Neural cell (in vitro differentiated cells): ENCODE measurements at regions not wholly inside any gene's neighbourhood (a gene's known extent, or its start where the extent isn't known, plus 50 kb on each side); places are given as distances from the start of the nearest gene placed in this dataset.

Experiments used
- H2AFZ ChIP-seq: fragments of 200-600, 300-800 bp; sonication (generic), shearing (Covaris generic); 2 replicates; pipeline ENCODE4 v1.6.0; 2014; ENCODE audit warnings: low read depth, mild to moderate bottlenecking, antibody characterized with exemption, low read length, moderate library complexity
- H3F3A ChIP-seq: fragments of 200-600 bp; shearing (Covaris generic); 2 replicates; pipeline ENCODE4 v1.6.1; 2016; ENCODE audit warnings: mild to moderate bottlenecking, moderate library complexity, mixed read lengths, antibody characterized with exemption, low read length; ENCODE audit not compliant: insufficient read depth, poor library complexity, severe bottlenecking
- H3K27ac ChIP-seq: fragments of 200-600, 300-800 bp; sonication (generic), shearing (Covaris generic); 2 replicates; pipeline ENCODE4 v1.5.1; 2014; ENCODE audit warnings: mild to moderate bottlenecking, low read length, moderate library complexity
- H3K27me3 ChIP-seq: fragments of 300-800, 200-600 bp; sonication (generic), shearing (Covaris generic); 2 replicates; pipeline ENCODE4 v1.6.0; 2014; ENCODE audit warnings: mild to moderate bottlenecking, low read depth, low read length, moderate library complexity; ENCODE audit not compliant: insufficient read depth
- H3K36me3 ChIP-seq: fragments of 300-800, 200-600 bp; sonication (generic), shearing (Covaris generic); 2 replicates; pipeline ENCODE4 v1.5.1; 2014; ENCODE audit warnings: mild to moderate bottlenecking, antibody characterized with exemption, low read length, moderate library complexity; ENCODE audit not compliant: insufficient read depth
- H3K4me2 ChIP-seq: fragments of 300-800, 200-600 bp; sonication (generic), shearing (Covaris generic); 2 replicates; pipeline ENCODE4 v1.6.0; 2014; ENCODE audit warnings: mild to moderate bottlenecking, low read length
- H3K4me3 ChIP-seq: fragments of 300-800, 200-600 bp; sonication (generic), shearing (Covaris generic); 2 replicates; pipeline ENCODE4 v1.5.1; 2014; ENCODE audit warnings: mild to moderate bottlenecking, low read length, moderate library complexity
- H3K79me2 ChIP-seq: fragments of 200-600 bp; shearing (Covaris generic); replicated peaks from 2 replicates; pipeline ENCODE4 v1.6.0; 2014; ENCODE audit warnings: mild to moderate bottlenecking, low read length, moderate library complexity; ENCODE audit not compliant: insufficient read depth
- H3K9ac ChIP-seq: fragments of 300-800, 200-600 bp; sonication (generic), shearing (Covaris generic); 2 replicates; pipeline ENCODE4 v1.6.1; 2016; ENCODE audit warnings: mild to moderate bottlenecking, low read length, mixed read lengths
- H3K9me2 ChIP-seq: fragments of 200-600 bp; shearing (Covaris generic); 2 replicates; pipeline ENCODE4 v1.6.1; 2016; ENCODE audit warnings: mild to moderate bottlenecking, low read length, mixed read lengths; ENCODE audit not compliant: insufficient read depth
- H3K9me3 ChIP-seq: fragments of 200-600, 300-800 bp; sonication (generic), shearing (Covaris generic); 2 replicates; pipeline ENCODE4 v1.6.1; 2016; ENCODE audit warnings: mild to moderate bottlenecking, mixed run types, low read length, moderate library complexity, mixed read lengths
- H4K20me1 ChIP-seq: fragments of 200-600 bp; shearing (Covaris generic); 2 replicates; pipeline ENCODE4 v1.6.1; 2016; ENCODE audit warnings: mild to moderate bottlenecking, mixed run types; ENCODE audit not compliant: insufficient read depth
- EP300 ChIP-seq: fragments of 450-650 bp; conservative IDR thresholded peaks from 2 replicates; pipeline ENCODE4 v1.6.1; 2014; ENCODE audit warnings: antibody characterized with exemption, mild to moderate bottlenecking, moderate library complexity; ENCODE audit not compliant: poor library complexity, severe bottlenecking
- EZH2 ChIP-seq: fragments of 200-600, 300-800 bp; shearing (Covaris generic), sonication (generic); IDR thresholded peaks from 2 replicates; pipeline ENCODE4 v1.6.1; 2014; ENCODE audit warnings: antibody characterized with exemption, low read length, borderline replicate concordance, mild to moderate bottlenecking; ENCODE audit not compliant: insufficient read depth, poor library complexity, severe bottlenecking
- MXI1 ChIP-seq: fragments of 450-650 bp; conservative IDR thresholded peaks from 2 replicates; pipeline ENCODE4 v1.6.1; 2014; ENCODE audit warnings: antibody characterized with exemption, mild to moderate bottlenecking; ENCODE audit not compliant: poor library complexity, severe bottlenecking
- POLR2AphosphoS5 ChIP-seq: IDR thresholded peaks from 2 replicates; pipeline ENCODE4 v1.6.1; 2012
- RAD21 ChIP-seq: fragments of 450-650 bp; conservative IDR thresholded peaks from 2 replicates; pipeline ENCODE4 v1.6.1; 2014; ENCODE audit warnings: antibody characterized with exemption, mild to moderate bottlenecking, moderate library complexity
- SMC3 ChIP-seq: fragments of 450-650 bp; conservative IDR thresholded peaks from 2 replicates; pipeline ENCODE4 v1.6.1; 2014; ENCODE audit warnings: antibody characterized with exemption, mild to moderate bottlenecking, moderate library complexity; ENCODE audit not compliant: poor library complexity
- TAF1 ChIP-seq: IDR thresholded peaks from 2 replicates; pipeline ENCODE4 v1.6.1; 2012; ENCODE audit warnings: low read depth
- TF ChIP-seq, protein P1 (sequence below): IDR thresholded peaks from 2 replicates; pipeline ENCODE4 v1.6.1; 2012; ENCODE audit warnings: borderline replicate concordance
- TF ChIP-seq, protein P2 (sequence below): fragments of 450-650 bp; IDR thresholded peaks from 2 replicates; pipeline ENCODE4 v1.5.1; 2014; ENCODE audit warnings: antibody characterized with exemption, mild to moderate bottlenecking, moderate library complexity; ENCODE audit not compliant: poor library complexity, severe bottlenecking

- H3K27me3 ChIP-seq: no peaks in the 10 kb centered on the region
- H2AFZ ChIP-seq: no peak overlapping the region
- no peak overlapping the region for H3K27ac ChIP-seq
- H4K20me1 ChIP-seq: no peaks in the 10 kb centered on the region
- no peaks in the 10 kb centered on the region for H3K9me3 ChIP-seq
- H3K4me2 ChIP-seq: no peak overlapping the region
- no peak overlapping the region for H3K9ac ChIP-seq
- TF ChIP-seq TAF1 (no peak), POLR2AphosphoS5 (no peak)
- H3K79me2 ChIP-seq: no peaks in the 10 kb centered on the region
- H3K4me3 ChIP-seq: no peak overlapping the region
- no peaks in the 10 kb centered on the region for H3K9me2 ChIP-seq
- no peaks in the 10 kb centered on the region for H3K36me3 ChIP-seq
- no peaks in the 10 kb centered on the region for H3F3A ChIP-seq
Measured at GRCh38 chr6:11921751-11922150, 90.4 kb upstream of the HIVEP1 start.

DNA sequence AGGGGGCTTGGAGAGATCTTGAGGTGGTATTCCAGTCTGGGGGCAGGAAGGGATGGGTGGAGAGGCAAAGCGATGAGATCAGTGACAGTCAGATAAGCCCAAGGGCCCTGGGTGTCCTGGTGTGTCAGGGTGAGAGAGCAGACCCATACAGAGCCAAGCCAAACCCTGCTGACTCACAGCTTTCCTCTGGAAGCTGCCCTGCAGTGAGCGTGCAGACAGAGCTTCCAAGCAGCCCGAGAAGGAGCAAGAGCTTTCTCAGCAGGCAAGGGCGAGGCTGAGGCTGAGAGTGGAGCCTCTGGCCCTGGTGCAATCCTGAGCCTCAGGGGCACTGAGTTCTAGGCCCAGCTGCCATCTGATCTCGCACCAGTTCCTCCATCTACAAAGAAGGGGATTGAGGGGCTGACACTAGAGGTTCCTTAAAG is 91.1 kb upstream of the HIVEP1 start:
- H3K4me2 ChIP-seq: no peak overlapping the region
- H4K20me1 ChIP-seq: no peaks in the 10 kb centered on the region
- H3K9ac ChIP-seq: no peak overlapping the region
- no peaks in the 10 kb centered on the region for H3K79me2 ChIP-seq
- H3K9me3 ChIP-seq: no peaks in the 10 kb centered on the region
- H3K36me3 ChIP-seq: no peaks in the 10 kb centered on the region
- no peak overlapping the region for H3K4me3 ChIP-seq
- no peaks in the 10 kb centered on the region for H3K27me3 ChIP-seq
- TF ChIP-seq EZH2 (no peak), POLR2AphosphoS5 (no peak), SMC3 (no peak)
- no peak overlapping the region for H2AFZ ChIP-seq
- H3K27ac ChIP-seq: no peak overlapping the region
- H3K9me2 ChIP-seq: no peaks in the 10 kb centered on the region
- H3F3A ChIP-seq: no peaks in the 10 kb centered on the region

DNA sequence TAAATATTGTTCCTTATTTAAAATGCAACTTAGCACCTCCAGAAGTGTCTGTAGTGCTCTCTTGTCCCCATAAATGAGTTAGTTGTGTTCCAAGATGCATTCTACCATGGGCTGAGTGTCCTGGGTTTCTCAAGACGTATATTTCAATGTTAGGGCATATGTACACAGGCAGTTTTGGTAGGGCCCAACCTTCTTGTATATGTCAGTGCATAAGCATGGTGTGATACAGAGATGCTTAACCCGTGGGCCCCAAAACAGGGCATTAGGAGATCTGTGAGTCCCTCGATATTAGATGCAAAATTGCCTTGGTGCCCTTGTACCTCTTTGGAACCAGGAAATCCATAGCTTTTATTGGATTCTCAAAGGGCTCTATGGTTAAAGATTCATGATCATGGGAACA is 91.5 kb upstream of the HIVEP1 start:
- no peaks in the 10 kb centered on the region for H4K20me1 ChIP-seq
- H3K4me2 ChIP-seq: no peak overlapping the region
- no peaks in the 10 kb centered on the region for H3K9me3 ChIP-seq
- no peaks in the 10 kb centered on the region for H3K36me3 ChIP-seq
- no peaks in the 10 kb centered on the region for H3K79me2 ChIP-seq
- H3K4me3 ChIP-seq: no peak overlapping the region
- H3K27ac ChIP-seq: no peak overlapping the region
- TF ChIP-seq, protein P1, sequence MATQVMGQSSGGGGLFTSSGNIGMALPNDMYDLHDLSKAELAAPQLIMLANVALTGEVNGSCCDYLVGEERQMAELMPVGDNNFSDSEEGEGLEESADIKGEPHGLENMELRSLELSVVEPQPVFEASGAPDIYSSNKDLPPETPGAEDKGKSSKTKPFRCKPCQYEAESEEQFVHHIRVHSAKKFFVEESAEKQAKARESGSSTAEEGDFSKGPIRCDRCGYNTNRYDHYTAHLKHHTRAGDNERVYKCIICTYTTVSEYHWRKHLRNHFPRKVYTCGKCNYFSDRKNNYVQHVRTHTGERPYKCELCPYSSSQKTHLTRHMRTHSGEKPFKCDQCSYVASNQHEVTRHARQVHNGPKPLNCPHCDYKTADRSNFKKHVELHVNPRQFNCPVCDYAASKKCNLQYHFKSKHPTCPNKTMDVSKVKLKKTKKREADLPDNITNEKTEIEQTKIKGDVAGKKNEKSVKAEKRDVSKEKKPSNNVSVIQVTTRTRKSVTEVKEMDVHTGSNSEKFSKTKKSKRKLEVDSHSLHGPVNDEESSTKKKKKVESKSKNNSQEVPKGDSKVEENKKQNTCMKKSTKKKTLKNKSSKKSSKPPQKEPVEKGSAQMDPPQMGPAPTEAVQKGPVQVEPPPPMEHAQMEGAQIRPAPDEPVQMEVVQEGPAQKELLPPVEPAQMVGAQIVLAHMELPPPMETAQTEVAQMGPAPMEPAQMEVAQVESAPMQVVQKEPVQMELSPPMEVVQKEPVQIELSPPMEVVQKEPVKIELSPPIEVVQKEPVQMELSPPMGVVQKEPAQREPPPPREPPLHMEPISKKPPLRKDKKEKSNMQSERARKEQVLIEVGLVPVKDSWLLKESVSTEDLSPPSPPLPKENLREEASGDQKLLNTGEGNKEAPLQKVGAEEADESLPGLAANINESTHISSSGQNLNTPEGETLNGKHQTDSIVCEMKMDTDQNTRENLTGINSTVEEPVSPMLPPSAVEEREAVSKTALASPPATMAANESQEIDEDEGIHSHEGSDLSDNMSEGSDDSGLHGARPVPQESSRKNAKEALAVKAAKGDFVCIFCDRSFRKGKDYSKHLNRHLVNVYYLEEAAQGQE: no peak
- TF ChIP-seq MXI1 (no peak), TAF1 (no peak)
- H3K27me3 ChIP-seq: no peaks in the 10 kb centered on the region
- H2AFZ ChIP-seq: no peak overlapping the region
- no peaks in the 10 kb centered on the region for H3F3A ChIP-seq
- H3K9me2 ChIP-seq: no peaks in the 10 kb centered on the region
- no peak overlapping the region for H3K9ac ChIP-seq

DNA sequence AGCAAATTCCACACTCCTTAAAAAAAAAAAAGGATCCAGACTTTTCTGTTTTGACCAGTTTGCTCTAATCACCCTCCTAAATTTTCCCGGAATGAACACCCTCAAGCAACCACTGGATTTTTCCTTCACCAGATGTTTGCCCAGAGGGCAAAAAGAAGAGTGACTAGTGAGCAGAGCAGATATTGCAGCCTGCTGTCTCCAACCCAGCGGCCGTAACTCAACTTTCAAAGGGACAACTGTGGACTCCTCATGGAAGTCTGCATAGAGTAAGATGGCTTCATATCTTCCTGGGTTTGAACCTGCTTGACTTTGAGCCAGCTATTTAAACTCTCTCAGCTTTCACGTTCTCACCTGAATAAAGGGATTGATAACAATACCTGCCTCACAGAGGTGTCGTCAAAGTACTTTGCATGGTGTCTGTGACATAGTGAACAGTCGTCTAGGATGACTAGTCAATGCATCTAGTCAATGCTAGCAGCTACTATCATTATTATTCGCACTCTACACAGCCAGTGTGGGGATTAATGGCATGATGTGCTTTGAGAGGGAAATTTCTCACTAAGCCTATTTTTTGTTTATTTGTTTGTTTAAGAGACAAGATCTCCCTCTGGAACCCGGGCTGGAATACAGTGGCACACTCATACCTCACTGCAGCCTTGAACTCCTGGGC is 92.2 kb upstream of the HIVEP1 start:
- Histone ChIP-seq H3K9me3 (no peaks in the 10 kb centered on the region), H4K20me1 (no peaks in the 10 kb centered on the region), H3K36me3 (no peaks in the 10 kb centered on the region), H3K4me3 (no peak overlapping the region), H3K4me2 (no peak overlapping the region), H3K9me2 (no peaks in the 10 kb centered on the region), H2AFZ (no peak overlapping the region), H3K27me3 (no peaks in the 10 kb centered on the region), H3K27ac (no peak overlapping the region), H3K9ac (no peak overlapping the region), H3K79me2 (no peaks in the 10 kb centered on the region), H3F3A (no peaks in the 10 kb centered on the region)
- TF ChIP-seq RAD21 (no peak), MXI1 (no peak), POLR2AphosphoS5 (no peak), EP300 (no peak), EZH2 (no peak)
- TF ChIP-seq, protein P2, sequence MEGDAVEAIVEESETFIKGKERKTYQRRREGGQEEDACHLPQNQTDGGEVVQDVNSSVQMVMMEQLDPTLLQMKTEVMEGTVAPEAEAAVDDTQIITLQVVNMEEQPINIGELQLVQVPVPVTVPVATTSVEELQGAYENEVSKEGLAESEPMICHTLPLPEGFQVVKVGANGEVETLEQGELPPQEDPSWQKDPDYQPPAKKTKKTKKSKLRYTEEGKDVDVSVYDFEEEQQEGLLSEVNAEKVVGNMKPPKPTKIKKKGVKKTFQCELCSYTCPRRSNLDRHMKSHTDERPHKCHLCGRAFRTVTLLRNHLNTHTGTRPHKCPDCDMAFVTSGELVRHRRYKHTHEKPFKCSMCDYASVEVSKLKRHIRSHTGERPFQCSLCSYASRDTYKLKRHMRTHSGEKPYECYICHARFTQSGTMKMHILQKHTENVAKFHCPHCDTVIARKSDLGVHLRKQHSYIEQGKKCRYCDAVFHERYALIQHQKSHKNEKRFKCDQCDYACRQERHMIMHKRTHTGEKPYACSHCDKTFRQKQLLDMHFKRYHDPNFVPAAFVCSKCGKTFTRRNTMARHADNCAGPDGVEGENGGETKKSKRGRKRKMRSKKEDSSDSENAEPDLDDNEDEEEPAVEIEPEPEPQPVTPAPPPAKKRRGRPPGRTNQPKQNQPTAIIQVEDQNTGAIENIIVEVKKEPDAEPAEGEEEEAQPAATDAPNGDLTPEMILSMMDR: no peak
- TF ChIP-seq, protein P1: no peak
